ENCODE measurements at regions not wholly inside any gene's neighbourhood (a gene's known extent, or its start where the extent isn't known, plus 50 kb on each side); places are given as distances from the start of the nearest gene placed in this dataset.

DNA sequence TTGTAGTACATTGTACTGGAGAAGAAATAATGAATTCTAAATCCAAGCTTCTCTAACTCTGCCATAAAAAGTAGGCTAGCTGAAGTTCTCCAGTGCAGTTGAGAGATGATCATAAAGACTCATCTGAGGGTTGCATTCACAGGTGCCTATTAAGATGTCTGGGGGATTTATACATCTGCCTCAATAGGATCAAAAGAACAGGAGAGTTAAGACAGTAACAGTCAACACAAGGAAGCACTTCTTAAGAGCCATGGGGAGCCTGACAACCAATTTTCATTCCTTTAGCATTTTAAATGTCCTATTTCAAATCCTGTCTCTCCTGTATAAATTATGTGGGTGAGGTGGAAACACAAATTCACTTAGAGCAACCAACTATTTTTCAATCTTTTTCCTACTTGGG lies 432.4 kb upstream of the NWD2 start (continued):
- TF ChIP-seq, protein P1, sequence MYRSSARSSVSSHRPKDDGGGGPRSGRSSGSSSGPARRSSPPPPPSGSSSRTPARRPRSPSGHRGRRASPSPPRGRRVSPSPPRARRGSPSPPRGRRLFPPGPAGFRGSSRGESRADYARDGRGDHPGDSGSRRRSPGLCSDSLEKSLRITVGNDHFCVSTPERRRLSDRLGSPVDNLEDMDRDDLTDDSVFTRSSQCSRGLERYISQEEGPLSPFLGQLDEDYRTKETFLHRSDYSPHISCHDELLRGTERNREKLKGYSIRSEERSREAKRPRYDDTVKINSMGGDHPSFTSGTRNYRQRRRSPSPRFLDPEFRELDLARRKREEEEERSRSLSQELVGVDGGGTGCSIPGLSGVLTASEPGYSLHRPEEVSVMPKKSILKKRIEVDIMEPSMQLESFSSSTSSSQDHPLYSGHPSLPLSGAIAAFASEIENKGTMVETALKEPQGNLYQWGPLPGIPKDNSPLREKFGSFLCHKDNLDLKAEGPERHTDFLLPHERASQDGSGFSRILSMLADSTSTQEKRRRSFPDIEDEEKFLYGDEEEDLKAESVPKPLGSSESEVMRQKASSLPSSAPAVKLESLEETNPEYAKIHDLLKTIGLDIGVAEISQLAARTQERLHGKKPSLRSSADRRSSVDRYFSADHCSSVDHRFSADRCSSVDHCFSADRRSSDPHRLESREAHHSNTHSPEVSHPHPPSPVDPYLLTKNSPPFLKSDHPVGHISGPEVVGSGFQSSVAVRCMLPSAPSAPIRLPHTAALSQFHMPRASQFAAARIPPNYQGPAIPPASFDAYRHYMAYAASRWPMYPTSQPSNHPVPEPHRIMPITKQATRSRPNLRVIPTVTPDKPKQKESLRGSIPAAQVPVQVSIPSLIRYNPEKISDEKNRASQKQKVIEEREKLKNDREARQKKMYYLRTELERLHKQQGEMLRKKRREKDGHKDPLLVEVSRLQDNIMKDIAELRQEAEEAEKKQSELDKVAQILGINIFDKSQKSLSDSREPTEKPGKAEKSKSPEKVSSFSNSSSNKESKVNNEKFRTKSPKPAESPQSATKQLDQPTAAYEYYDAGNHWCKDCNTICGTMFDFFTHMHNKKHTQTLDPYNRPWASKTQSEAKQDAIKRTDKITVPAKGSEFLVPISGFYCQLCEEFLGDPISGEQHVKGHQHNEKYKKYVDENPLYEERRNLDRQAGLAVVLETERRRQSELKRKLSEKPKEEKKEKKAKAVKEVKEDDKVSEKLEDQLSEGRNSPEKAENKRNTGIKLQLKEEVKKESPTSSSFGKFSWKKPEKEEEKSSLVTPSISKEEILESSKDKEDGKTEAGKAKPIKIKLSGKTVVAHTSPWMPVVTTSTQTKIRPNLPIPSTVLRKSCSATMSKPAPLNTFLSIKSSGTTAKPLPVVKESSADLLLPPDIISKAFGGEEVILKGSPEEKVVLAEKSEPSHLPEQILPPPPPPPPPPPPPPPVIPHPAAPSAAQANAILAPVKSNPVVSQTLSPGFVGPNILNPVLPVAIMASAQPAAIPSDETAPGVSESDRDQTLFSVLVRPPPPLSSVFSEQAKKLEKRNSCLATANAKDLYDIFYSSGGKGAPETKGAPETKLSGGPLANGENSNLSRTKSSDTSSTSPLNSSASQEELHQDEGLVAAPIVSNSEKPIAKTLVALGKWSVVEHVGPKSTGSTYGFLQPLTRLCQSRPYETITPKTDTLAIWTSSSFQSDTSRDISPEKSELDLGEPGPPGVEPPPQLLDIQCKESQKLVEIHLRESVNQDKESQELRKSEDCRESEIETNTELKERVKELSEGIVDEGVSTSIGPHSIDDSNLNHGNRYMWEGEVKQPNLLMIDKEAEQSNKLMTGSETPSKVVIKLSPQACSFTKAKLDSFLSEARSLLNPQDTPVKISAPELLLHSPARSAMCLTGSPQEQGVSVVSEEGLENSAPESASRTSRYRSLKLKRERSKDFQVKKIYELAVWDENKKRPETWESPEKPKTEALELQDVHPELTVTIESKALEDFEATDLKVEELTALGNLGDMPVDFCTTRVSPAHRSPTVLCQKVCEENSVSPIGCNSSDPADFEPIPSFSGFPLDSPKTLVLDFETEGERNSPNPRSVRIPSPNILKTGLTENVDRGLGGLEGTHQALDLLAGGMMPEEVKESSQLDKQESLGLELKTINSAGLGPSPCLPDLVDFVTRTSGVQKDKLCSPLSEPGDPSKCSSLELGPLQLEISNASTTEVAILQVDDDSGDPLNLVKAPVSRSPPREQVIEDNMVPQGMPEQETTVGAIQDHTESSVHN (IDR thresholded peaks at IDR 0.05; ENCODE audit: borderline replicate concordance in 1 of 2, low read depth in 1 of 2): no peak
- TF ChIP-seq, protein P2, sequence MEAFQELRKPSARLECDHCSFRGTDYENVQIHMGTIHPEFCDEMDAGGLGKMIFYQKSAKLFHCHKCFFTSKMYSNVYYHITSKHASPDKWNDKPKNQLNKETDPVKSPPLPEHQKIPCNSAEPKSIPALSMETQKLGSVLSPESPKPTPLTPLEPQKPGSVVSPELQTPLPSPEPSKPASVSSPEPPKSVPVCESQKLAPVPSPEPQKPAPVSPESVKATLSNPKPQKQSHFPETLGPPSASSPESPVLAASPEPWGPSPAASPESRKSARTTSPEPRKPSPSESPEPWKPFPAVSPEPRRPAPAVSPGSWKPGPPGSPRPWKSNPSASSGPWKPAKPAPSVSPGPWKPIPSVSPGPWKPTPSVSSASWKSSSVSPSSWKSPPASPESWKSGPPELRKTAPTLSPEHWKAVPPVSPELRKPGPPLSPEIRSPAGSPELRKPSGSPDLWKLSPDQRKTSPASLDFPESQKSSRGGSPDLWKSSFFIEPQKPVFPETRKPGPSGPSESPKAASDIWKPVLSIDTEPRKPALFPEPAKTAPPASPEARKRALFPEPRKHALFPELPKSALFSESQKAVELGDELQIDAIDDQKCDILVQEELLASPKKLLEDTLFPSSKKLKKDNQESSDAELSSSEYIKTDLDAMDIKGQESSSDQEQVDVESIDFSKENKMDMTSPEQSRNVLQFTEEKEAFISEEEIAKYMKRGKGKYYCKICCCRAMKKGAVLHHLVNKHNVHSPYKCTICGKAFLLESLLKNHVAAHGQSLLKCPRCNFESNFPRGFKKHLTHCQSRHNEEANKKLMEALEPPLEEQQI (IDR thresholded peaks at IDR 0.05): no peak
- TF ChIP-seq SAFB2 (IDR thresholded peaks at IDR 0.05; ENCODE audit: borderline replicate concordance, low read depth, low read length, severe bottlenecking) (no peak), FOS (IDR thresholded peaks at IDR 0.05; ENCODE audit: extremely low read depth, insufficient read length) (no peak), ZNF778 (CRISPR knock-in tag; IDR thresholded peaks at IDR 0.05) (no peak), MTA3 (IDR thresholded peaks at IDR 0.05; ENCODE audit: borderline replicate concordance) (no peak)
